ENCODE measurements at regions not wholly inside any gene's neighbourhood (a gene's known extent, or its start where the extent isn't known, plus 50 kb on each side); places are given as distances from the start of the nearest gene placed in this dataset.

DNA sequence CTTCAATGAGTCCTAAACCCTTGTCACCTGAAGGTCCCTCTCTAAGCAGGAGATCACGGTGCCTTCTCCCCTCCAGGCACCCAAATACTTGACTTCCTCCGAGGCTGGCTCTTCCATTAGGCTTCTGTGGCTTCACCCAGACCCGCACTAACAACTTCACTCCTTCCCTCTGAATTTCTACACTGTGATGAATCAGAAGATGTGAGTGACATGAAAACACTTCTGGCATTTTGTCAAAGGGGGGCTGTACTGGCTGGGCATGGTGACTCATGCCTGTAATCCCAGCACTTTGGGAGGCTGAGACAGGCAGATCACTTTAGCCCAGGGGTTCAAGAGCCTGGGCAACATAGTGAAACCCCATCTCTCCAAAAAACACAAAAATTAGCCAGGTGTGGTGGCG, 72.6 kb upstream of the CNEP1R1 start:
- in situ Hi-C loops (cut with MboI) = no loop called here
- ChIA-PET POLR2A (no interaction called here), RAD21 (ENCODE audit: unreplicated experiment) (no interaction called here), CTCF (no interaction called here), SMC1A (ENCODE audit: uncharacterized antibody, unreplicated experiment) (no interaction called here)
- no peaks in the 10 kb centered on the region for H3K36me3 ChIP-seq (ENCODE audit: control insufficient read depth in 2 of 2, insufficient read depth in 2 of 2, low read length in 1 of 2)
- no peak overlapping the region for H3K27ac ChIP-seq (ENCODE audit: control insufficient read depth, insufficient read depth)
- H4K20me1 ChIP-seq (ENCODE audit: control insufficient read depth, insufficient read depth) = no peaks in the 10 kb centered on the region
- ATAC-seq (no peak), FAIRE-seq (no peak), DNase-seq (ENCODE audit: low read depth, low spot score) (no peak)
- intact Hi-C loops (cut with micrococcal nuclease; ENCODE audit: unreplicated experiment) = no loop called here
- H3K4me3 ChIP-seq = no peak overlapping the region
- H2AFZ ChIP-seq (ENCODE audit: control insufficient read depth, low read depth, low read length) = no peak overlapping the region
- H3K9me3 ChIP-seq (replicated peaks; ENCODE audit: control insufficient read depth, insufficient read depth, low read length) = no peaks in the 10 kb centered on the region
- no peaks in the 10 kb centered on the region for H3K79me2 ChIP-seq (ENCODE audit: control insufficient read depth, insufficient read depth, low read length)
- WGBS (ENCODE audit: insufficient coverage, insufficient replicate concordance, low lambda C conversion rate, missing lambda C conversion rate) = 37% methylated on average over 4 of the region's 4 CpGs
- no peaks in the 10 kb centered on the region; a peak in 1 of 4 replicates for H3K27me3 ChIP-seq (replicated peaks in 1 of 2; ENCODE audit: control insufficient read depth in 2 of 2, insufficient read depth in 2 of 2, low read length in 1 of 2)
- no peak overlapping the region for H3K9ac ChIP-seq (ENCODE audit: control insufficient read depth, insufficient read depth, low read length)
- no peak overlapping the region for H3K4me2 ChIP-seq (ENCODE audit: control insufficient read depth, insufficient read depth)
- H3K4me1 ChIP-seq (ENCODE audit: control insufficient read depth, insufficient read depth, low read length) = no peaks in the 10 kb centered on the region
- BruUV-seq (replicated peaks) = no TSS peak
- TF ChIP-seq SIN3A (IDR thresholded peaks at IDR 0.05; ENCODE audit: low read depth, low read length) (no peak), EED (IDR thresholded peaks at IDR 0.05; ENCODE audit: low read depth) (no peak), HDGF (IDR thresholded peaks at IDR 0.05) (no peak), ZNF24 (IDR thresholded peaks at IDR 0.05) (no peak)
- TF ChIP-seq, protein P1, sequence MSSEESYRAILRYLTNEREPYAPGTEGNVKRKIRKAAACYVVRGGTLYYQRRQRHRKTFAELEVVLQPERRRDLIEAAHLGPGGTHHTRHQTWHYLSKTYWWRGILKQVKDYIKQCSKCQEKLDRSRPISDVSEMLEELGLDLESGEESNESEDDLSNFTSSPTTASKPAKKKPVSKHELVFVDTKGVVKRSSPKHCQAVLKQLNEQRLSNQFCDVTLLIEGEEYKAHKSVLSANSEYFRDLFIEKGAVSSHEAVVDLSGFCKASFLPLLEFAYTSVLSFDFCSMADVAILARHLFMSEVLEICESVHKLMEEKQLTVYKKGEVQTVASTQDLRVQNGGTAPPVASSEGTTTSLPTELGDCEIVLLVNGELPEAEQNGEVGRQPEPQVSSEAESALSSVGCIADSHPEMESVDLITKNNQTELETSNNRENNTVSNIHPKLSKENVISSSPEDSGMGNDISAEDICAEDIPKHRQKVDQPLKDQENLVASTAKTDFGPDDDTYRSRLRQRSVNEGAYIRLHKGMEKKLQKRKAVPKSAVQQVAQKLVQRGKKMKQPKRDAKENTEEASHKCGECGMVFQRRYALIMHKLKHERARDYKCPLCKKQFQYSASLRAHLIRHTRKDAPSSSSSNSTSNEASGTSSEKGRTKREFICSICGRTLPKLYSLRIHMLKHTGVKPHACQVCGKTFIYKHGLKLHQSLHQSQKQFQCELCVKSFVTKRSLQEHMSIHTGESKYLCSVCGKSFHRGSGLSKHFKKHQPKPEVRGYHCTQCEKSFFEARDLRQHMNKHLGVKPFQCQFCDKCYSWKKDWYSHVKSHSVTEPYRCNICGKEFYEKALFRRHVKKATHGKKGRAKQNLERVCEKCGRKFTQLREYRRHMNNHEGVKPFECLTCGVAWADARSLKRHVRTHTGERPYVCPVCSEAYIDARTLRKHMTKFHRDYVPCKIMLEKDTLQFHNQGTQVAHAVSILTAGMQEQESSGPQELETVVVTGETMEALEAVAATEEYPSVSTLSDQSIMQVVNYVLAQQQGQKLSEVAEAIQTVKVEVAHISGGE (CRISPR knock-in tag; IDR thresholded peaks at IDR 0.05) = no peak
- TF ChIP-seq, protein P2, sequence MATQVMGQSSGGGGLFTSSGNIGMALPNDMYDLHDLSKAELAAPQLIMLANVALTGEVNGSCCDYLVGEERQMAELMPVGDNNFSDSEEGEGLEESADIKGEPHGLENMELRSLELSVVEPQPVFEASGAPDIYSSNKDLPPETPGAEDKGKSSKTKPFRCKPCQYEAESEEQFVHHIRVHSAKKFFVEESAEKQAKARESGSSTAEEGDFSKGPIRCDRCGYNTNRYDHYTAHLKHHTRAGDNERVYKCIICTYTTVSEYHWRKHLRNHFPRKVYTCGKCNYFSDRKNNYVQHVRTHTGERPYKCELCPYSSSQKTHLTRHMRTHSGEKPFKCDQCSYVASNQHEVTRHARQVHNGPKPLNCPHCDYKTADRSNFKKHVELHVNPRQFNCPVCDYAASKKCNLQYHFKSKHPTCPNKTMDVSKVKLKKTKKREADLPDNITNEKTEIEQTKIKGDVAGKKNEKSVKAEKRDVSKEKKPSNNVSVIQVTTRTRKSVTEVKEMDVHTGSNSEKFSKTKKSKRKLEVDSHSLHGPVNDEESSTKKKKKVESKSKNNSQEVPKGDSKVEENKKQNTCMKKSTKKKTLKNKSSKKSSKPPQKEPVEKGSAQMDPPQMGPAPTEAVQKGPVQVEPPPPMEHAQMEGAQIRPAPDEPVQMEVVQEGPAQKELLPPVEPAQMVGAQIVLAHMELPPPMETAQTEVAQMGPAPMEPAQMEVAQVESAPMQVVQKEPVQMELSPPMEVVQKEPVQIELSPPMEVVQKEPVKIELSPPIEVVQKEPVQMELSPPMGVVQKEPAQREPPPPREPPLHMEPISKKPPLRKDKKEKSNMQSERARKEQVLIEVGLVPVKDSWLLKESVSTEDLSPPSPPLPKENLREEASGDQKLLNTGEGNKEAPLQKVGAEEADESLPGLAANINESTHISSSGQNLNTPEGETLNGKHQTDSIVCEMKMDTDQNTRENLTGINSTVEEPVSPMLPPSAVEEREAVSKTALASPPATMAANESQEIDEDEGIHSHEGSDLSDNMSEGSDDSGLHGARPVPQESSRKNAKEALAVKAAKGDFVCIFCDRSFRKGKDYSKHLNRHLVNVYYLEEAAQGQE (IDR thresholded peaks at IDR 0.05; ENCODE audit: low read depth, low read length) = no peak
- TF ChIP-seq, protein P3, sequence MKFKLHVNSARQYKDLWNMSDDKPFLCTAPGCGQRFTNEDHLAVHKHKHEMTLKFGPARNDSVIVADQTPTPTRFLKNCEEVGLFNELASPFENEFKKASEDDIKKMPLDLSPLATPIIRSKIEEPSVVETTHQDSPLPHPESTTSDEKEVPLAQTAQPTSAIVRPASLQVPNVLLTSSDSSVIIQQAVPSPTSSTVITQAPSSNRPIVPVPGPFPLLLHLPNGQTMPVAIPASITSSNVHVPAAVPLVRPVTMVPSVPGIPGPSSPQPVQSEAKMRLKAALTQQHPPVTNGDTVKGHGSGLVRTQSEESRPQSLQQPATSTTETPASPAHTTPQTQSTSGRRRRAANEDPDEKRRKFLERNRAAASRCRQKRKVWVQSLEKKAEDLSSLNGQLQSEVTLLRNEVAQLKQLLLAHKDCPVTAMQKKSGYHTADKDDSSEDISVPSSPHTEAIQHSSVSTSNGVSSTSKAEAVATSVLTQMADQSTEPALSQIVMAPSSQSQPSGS (IDR thresholded peaks at IDR 0.05; ENCODE audit: low read length) = no peak
- TF ChIP-seq, protein P4, sequence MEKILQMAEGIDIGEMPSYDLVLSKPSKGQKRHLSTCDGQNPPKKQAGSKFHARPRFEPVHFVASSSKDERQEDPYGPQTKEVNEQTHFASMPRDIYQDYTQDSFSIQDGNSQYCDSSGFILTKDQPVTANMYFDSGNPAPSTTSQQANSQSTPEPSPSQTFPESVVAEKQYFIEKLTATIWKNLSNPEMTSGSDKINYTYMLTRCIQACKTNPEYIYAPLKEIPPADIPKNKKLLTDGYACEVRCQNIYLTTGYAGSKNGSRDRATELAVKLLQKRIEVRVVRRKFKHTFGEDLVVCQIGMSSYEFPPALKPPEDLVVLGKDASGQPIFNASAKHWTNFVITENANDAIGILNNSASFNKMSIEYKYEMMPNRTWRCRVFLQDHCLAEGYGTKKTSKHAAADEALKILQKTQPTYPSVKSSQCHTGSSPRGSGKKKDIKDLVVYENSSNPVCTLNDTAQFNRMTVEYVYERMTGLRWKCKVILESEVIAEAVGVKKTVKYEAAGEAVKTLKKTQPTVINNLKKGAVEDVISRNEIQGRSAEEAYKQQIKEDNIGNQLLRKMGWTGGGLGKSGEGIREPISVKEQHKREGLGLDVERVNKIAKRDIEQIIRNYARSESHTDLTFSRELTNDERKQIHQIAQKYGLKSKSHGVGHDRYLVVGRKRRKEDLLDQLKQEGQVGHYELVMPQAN (conservative IDR thresholded peaks at IDR 0.05) = no peak
- TF ChIP-seq, protein P5, sequence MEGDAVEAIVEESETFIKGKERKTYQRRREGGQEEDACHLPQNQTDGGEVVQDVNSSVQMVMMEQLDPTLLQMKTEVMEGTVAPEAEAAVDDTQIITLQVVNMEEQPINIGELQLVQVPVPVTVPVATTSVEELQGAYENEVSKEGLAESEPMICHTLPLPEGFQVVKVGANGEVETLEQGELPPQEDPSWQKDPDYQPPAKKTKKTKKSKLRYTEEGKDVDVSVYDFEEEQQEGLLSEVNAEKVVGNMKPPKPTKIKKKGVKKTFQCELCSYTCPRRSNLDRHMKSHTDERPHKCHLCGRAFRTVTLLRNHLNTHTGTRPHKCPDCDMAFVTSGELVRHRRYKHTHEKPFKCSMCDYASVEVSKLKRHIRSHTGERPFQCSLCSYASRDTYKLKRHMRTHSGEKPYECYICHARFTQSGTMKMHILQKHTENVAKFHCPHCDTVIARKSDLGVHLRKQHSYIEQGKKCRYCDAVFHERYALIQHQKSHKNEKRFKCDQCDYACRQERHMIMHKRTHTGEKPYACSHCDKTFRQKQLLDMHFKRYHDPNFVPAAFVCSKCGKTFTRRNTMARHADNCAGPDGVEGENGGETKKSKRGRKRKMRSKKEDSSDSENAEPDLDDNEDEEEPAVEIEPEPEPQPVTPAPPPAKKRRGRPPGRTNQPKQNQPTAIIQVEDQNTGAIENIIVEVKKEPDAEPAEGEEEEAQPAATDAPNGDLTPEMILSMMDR (IDR thresholded peaks at IDR 0.05 in 2 of 3, conservative IDR thresholded peaks at IDR 0.05 in 1 of 3; ENCODE audit: control insufficient read depth in 2 of 3, extremely low read depth in 1 of 3, insufficient read depth in 1 of 3, low read depth in 3 of 3, low read length in 3 of 3) = no peak
- TF ChIP-seq, protein P6, sequence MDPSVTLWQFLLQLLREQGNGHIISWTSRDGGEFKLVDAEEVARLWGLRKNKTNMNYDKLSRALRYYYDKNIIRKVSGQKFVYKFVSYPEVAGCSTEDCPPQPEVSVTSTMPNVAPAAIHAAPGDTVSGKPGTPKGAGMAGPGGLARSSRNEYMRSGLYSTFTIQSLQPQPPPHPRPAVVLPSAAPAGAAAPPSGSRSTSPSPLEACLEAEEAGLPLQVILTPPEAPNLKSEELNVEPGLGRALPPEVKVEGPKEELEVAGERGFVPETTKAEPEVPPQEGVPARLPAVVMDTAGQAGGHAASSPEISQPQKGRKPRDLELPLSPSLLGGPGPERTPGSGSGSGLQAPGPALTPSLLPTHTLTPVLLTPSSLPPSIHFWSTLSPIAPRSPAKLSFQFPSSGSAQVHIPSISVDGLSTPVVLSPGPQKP (IDR thresholded peaks at IDR 0.05; ENCODE audit: low read depth, low read length) = no peak

All from GM12878 (cell line).